Large intestine (tissue), 3 donors: ENCODE measurements at regions not wholly inside any gene's neighbourhood (a gene's known extent, or its start where the extent isn't known, plus 50 kb on each side); places are given as distances from the start of the nearest gene placed in this dataset.

Experiments used
- DNase-seq, 2 donors: peaks; one replicate each; pipeline versions ENCODE4 v3.0.0 to v3.0.0-alpha.2; 2013
- H3K27ac ChIP-seq: one replicate; pipeline ENCODE4 v1.5.1; 2013; ENCODE audit warnings: low read length
- H3K27me3 ChIP-seq: 2 replicates; pipeline ENCODE4 v1.6.1; 2013; ENCODE audit warnings: low read length; ENCODE audit not compliant: control insufficient read depth, insufficient read depth
- H3K36me3 ChIP-seq: 2 replicates; pipeline ENCODE4 v1.6.1; 2013; ENCODE audit warnings: low read length; ENCODE audit not compliant: control insufficient read depth, insufficient read depth
- H3K4me1 ChIP-seq: one replicate; pipeline ENCODE4 v1.6.1; 2013; ENCODE audit warnings: low read length; ENCODE audit not compliant: control insufficient read depth, insufficient read depth
- H3K4me3 ChIP-seq: one replicate; pipeline ENCODE4 v1.5.1; 2013; ENCODE audit warnings: low read length
- H3K9me3 ChIP-seq: one replicate; pipeline ENCODE4 v1.6.1; 2013; ENCODE audit warnings: mild to moderate bottlenecking, low read depth, low read length, moderate library complexity; ENCODE audit not compliant: control insufficient read depth
- WGBS: methylation state at CpG from one replicate; pipeline ENCODE4 v1.1.5; 2013; ENCODE audit warnings: low lambda C conversion rate; ENCODE audit not compliant: insufficient coverage; 5-methylcytosine and 5-hydroxymethylcytosine counted together

DNA sequence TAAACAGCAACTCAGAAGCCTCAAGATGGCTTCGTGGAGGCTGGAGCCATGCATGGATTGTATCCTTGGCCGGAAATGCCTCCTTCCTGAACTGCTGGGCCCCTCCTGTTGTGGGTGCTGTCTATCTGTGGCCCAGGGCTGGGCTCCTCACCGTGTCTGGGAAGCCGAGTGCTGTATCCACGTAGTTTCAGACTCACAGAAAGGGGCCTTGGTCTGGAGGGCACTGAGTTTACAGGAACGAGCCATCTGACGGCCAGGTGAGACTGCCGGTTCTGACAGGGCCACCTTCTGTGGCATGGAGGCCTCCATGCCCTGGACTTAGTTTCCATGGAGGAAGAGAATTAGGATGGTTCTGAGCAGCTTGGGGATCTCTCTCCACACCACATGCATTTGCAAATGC, 142.2 kb downstream of the ERMARD start:
- Histone ChIP-seq H3K4me3 (no peak overlapping the region), H3K27me3 (peaks cover 2% of the 10 kb centered on the region), H3K4me1 (no peaks in the 10 kb centered on the region), H3K27ac (no peak overlapping the region), H3K9me3 (no peaks in the 10 kb centered on the region), H3K36me3 (no peaks in the 10 kb centered on the region)
- no CpG with 5 or more reads among the region's 8 CpGs for WGBS
- DNase-seq = no peak

DNA sequence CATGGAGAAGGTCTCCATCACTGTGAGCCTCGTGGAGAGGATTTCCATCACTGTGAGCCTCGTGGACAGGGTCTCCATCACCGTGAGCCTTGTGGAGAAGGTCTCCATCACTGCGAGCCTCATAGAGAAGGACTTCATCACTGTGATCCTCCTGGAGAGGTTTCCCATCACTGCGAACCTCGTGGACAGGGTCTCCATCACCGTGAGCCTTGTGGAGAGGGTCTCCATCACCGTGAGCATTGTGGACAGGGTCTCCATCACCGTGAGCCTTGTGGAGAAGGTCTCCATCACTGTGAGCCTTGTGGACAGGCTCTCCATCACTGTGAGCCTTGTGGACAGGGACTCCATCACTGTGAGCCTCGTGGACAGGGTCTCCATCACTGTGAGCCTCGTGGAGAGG, 140.4 kb downstream of the ERMARD start:
- Histone ChIP-seq H3K4me1 (no peaks in the 10 kb centered on the region), H3K4me3 (no peak overlapping the region), H3K36me3 (no peaks in the 10 kb centered on the region), H3K9me3 (no peaks in the 10 kb centered on the region), H3K27ac (no peak overlapping the region), H3K27me3 (peaks cover 2% of the 10 kb centered on the region)
- DNase-seq = no peak
- no CpG with 5 or more reads among the region's 11 CpGs for WGBS

DNA sequence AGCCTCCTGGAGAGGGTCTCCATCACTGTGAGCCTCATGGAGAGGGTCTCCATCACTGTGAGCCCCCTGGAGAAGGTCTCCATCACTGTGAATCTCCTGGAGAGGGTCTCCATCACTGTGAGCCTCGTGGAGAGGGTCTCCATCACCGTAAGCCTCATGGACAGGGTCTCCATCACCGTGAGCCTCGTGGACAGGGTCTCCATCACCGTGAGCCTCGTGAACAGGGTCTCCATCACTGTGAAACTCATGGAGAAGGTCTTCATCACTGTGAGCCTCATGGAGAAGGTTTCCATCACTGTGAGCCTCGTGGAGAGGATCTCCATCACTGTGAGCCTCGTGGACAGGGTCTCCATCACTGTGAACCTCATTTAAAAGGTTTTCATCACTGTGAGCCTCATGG, 140.0 kb downstream of the ERMARD start:
- H3K27ac ChIP-seq = no peak overlapping the region
- H3K4me1 ChIP-seq = no peaks in the 10 kb centered on the region
- WGBS = no CpG with 5 or more reads among the region's 8 CpGs
- H3K27me3 ChIP-seq = peaks cover 2% of the 10 kb centered on the region
- no peak overlapping the region for H3K4me3 ChIP-seq
- DNase-seq = no peak
- no peaks in the 10 kb centered on the region for H3K9me3 ChIP-seq
- H3K36me3 ChIP-seq = no peaks in the 10 kb centered on the region

DNA sequence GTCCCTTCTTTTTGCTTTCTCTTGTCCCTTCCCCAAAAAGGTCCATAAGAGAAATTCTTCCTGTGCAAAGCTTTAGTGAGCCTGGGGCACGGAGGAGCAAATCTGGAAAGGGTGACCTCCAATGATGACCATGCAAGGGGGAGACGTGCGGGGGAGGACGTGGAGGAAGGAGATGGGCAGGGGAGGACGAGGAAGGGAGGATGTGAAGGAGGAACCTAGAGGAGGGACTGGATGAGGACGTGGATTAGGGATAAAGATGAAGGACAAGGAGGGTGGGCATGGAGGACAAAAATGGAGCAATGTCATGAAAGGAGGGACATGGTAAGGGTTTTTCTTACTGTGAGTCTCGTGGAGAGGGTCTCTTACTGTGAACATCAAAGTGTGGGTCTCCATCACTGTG, 139.5 kb downstream of the ERMARD start:
- 93% methylated on average over 5 of the region's 7 CpGs for WGBS
- Histone ChIP-seq H3K4me1 (no peaks in the 10 kb centered on the region), H3K36me3 (no peaks in the 10 kb centered on the region), H3K9me3 (no peaks in the 10 kb centered on the region), H3K27ac (no peak overlapping the region), H3K27me3 (peaks cover 2% of the 10 kb centered on the region), H3K4me3 (no peak overlapping the region)
- DNase-seq = no peak

DNA sequence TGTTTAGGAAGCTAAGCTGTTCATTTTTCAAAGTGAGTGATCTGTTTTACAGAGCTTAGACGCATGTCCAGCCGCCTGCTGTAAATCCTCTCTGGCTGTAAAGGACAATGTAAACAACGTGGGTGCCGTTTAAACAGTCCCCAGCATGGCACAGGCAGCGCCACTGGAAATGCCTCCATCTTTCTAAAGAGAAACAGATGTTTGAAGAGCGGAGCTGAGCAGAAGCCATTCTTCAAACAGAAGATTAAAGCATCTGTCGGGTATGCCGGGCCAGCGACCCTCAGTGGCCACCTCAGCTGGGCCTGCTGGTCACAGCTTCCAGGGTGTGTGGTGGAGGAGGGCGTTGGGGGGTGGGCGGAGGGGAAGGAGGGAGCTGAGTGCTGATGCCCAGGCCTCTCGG, 138.6 kb downstream of the ERMARD start:
- no peaks in the 10 kb centered on the region for H3K36me3 ChIP-seq
- no CpG with 5 or more reads among the region's 12 CpGs for WGBS
- H3K27me3 ChIP-seq = peaks cover 2% of the 10 kb centered on the region
- DNase-seq = no peak
- no peak overlapping the region for H3K27ac ChIP-seq
- no peak overlapping the region for H3K4me3 ChIP-seq
- no peaks in the 10 kb centered on the region for H3K9me3 ChIP-seq
- H3K4me1 ChIP-seq = no peaks in the 10 kb centered on the region

DNA sequence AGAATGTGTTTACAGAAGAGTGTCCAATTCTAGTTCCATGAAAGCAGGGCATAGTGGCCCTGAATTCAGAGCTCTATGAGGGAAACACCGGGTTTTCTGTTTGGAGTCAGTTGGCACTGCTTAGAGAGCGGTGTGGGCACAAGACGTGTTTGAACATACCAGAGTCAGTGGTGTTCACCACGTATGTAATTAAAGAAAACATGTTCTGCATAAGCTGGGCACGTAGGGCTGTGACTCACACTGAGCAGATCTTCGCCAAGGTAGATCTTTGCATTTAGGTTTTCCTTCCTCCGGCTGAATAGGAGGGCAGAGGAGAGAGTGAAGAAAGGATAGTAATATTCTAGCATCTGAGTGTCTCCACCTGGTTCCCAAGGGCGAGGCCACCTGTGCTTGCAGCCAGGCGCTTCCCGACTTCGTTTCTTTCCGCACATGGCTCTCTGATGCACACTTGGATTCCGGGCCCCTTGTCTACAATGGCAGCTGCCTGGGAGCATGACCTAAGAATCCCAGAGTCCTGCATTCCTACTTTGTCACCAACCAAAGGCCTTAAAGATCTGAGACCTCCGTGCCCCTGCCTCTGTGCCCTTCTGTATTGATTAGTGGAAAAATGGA, 136.2 kb downstream of the ERMARD start:
- WGBS = no CpG with 5 or more reads among the region's 14 CpGs
- Histone ChIP-seq H3K36me3 (no peaks in the 10 kb centered on the region), H3K4me3 (no peak overlapping the region), H3K4me1 (no peaks in the 10 kb centered on the region), H3K27ac (no peak overlapping the region), H3K9me3 (no peaks in the 10 kb centered on the region), H3K27me3 (peaks cover 2% of the 10 kb centered on the region)
- DNase-seq = no peak

DNA sequence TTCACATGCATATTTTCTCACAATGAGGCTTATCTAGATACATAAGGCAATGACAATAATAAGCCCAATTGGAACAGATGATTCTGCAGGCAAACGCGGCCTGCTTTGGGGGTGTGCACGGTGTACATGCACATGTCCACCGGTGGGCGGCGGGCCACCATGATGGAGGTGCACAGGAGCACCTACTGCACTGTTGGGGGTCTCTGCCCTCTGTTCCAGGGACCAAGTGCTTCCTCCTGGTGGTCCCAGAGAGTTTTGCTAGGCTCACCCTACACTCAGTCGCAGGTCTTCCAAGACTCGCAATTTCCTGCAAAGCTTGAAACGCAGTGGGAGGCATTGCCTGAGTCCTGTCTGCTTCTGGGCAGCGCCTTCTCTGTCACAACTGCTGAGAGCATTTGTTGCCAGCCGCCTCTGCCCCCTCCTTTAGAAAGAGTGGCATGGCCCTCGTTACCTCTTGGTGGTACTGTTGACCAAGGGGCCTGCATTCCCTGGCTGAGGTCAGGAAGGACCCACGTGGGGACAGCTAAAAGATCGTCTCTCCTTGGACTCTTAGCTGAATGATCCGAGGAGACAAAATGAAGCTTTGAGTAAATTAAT, 135.3 kb downstream of the ERMARD start:
- Histone ChIP-seq H3K27me3 (peaks cover 7% of the 10 kb centered on the region), H3K4me3 (no peak overlapping the region), H3K9me3 (no peaks in the 10 kb centered on the region), H3K36me3 (no peaks in the 10 kb centered on the region), H3K4me1 (no peaks in the 10 kb centered on the region), H3K27ac (no peak overlapping the region)
- no CpG with 5 or more reads among the region's 15 CpGs for WGBS
- DNase-seq = no peak

DNA sequence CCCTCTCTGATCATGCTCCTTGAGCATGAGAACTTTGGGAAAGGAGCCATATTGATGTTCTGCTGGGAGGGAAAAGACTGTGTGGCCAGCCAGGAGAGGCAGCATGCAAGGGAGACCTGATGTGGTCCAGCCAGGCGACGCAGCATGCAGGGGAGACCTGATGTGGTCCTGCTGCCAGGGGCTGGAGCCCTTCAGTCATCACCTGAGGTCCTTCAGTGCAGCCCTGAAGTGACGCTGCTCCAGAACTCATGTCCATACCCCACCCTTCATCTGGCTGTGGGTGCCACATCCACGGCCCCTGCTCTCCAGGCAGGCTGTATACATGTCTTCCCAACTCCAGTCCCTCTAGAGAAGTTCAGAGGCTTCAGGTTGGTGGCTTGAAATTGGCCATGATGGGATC, 134.4 kb downstream of the ERMARD start:
- H3K4me1 ChIP-seq = no peaks in the 10 kb centered on the region
- no CpG with 5 or more reads among the region's 4 CpGs for WGBS
- no peak overlapping the region for H3K4me3 ChIP-seq

DNA sequence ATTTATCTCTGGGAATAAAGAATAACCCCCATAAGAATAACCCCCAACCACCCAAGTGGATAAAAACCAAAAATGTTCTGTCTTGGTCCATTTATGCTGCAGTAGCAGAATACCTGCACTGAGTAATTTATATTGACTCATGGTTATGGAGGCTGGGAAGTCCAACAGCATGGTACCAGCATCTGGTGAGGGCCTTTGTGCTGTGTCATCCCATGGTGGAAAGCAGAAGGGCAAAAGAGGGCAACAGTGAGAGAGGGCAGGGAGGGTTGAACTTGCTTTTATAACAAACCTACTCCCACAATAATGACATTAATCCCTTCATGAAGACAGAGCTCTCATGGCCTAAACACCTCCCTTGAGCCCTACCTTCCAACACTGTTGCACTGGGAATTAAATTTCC, 133.7 kb downstream of the ERMARD start:
- Histone ChIP-seq H3K36me3 (no peaks in the 10 kb centered on the region), H3K9me3 (no peaks in the 10 kb centered on the region), H3K4me1 (no peaks in the 10 kb centered on the region), H3K27ac (no peak overlapping the region), H3K27me3 (peaks cover 12% of the 10 kb centered on the region), H3K4me3 (no peak overlapping the region)
- no peak for DNase-seq

More for the DNA sequence above, 134.4 kb downstream of the ERMARD start:
- no peaks in the 10 kb centered on the region for H3K9me3 ChIP-seq
- no peaks in the 10 kb centered on the region for H3K36me3 ChIP-seq
- H3K27ac ChIP-seq = no peak overlapping the region
- no peak for DNase-seq
- H3K27me3 ChIP-seq = peaks cover 7% of the 10 kb centered on the region

DNA sequence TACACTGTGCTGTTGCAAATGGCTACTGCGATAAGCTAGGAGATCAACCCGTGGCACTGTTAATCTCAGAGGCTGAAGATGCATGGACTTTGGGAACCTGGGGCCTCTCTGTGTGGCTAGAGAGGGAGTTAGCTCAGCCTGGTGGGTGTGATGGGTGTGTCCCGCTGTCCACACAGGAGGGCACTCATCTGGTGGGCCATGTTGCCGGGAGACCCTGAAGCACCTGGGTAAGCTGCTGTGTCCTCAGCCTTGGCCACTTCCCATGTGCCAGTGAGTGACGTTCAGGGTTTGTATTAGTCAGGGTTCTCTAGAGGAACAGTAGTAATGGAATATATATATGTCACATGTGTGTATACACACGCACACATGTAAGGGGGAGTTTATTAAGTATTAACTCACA, 132.7 kb downstream of the ERMARD start:
- DNase-seq = peak in 1 of 2 donors; percentile 37
- Histone ChIP-seq H3K9me3 (no peaks in the 10 kb centered on the region), H3K4me1 (no peaks in the 10 kb centered on the region), H3K36me3 (no peaks in the 10 kb centered on the region), H3K27me3 (peaks cover 9% of the 10 kb centered on the region), H3K27ac (no peak overlapping the region), H3K4me3 (no peak overlapping the region)
- no CpG with 5 or more reads among the region's 6 CpGs for WGBS

DNA sequence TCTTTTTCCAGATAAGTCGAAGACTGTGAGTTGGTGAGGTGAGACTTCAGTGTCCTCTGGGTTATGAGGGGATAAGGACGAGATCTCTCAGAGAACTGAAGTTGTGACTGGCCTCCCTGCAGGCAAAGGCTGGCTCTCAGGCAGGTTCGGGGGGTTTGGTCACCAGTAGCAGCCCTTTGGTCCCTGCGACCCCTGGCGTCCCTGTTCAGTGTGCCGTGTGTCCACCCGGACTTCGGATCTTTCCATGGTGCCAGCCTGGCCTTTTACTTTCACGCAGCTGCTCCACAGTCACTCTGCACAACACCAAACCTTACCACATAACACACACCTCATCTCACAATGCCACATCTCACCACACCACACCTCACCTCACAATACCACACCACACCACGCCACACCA, 131.9 kb downstream of the ERMARD start:
- Histone ChIP-seq H3K27me3 (peaks cover 13% of the 10 kb centered on the region), H3K9me3 (no peaks in the 10 kb centered on the region), H3K4me1 (no peaks in the 10 kb centered on the region), H3K4me3 (no peak overlapping the region), H3K27ac (no peak overlapping the region), H3K36me3 (no peaks in the 10 kb centered on the region)
- no peak for DNase-seq
- WGBS = 100% methylated on average over 1 of the region's 10 CpGs
